ENCODE measurements at regions not wholly inside any gene's neighbourhood (a gene's known extent, or its start where the extent isn't known, plus 50 kb on each side); places are given as distances from the start of the nearest gene placed in this dataset.
A peak's percentile ranks its signal among the peaks of the same experiment; 100 is the strongest.

DNA sequence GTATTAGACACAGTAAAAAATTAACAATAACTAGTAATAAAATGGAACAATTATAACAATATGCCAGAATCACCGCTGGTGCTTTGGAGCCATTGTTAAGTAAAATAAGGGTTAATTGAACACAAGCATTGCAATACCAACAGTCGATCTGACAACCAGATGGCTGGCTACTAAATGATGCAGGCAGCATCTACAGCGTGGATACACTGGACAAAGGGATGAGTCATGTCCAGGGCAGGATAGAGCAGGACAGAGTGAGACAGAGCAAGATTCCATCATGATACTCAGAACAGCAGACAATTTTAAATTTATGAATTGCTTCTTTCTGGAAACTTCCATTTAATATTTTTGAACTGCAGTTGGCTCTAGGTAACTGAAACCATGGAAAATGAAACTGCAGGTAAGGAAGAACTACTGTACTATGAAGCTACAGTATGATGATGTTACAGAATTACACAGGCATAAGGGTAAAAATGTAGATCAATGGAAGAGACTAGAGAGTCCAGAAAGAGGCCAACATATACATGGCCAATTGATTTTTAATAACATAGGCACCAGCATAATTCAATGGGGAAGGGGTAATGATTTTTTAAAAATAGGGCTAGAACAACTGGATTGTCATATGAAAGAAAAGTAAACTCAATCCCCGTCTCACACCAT is 168.7 kb downstream of the RRAGC start:
- Histone ChIP-seq H3K4me3 (ENCODE audit: severe bottlenecking) (no peak overlapping the region), H3K4me1 (ENCODE audit: insufficient read depth, poor library complexity, severe bottlenecking) (no peaks in the 10 kb centered on the region), H3K27me3 (ENCODE audit: insufficient read depth, poor library complexity, severe bottlenecking) (peaks cover 39% of the 10 kb centered on the region), H3K36me3 (ENCODE audit: low read depth) (no peaks in the 10 kb centered on the region), H3K9me3 (ENCODE audit: severe bottlenecking) (no peaks in the 10 kb centered on the region), H3K27ac (ENCODE audit: poor library complexity, severe bottlenecking) (no peak overlapping the region)
- TF ChIP-seq, protein P1, sequence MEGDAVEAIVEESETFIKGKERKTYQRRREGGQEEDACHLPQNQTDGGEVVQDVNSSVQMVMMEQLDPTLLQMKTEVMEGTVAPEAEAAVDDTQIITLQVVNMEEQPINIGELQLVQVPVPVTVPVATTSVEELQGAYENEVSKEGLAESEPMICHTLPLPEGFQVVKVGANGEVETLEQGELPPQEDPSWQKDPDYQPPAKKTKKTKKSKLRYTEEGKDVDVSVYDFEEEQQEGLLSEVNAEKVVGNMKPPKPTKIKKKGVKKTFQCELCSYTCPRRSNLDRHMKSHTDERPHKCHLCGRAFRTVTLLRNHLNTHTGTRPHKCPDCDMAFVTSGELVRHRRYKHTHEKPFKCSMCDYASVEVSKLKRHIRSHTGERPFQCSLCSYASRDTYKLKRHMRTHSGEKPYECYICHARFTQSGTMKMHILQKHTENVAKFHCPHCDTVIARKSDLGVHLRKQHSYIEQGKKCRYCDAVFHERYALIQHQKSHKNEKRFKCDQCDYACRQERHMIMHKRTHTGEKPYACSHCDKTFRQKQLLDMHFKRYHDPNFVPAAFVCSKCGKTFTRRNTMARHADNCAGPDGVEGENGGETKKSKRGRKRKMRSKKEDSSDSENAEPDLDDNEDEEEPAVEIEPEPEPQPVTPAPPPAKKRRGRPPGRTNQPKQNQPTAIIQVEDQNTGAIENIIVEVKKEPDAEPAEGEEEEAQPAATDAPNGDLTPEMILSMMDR (IDR thresholded peaks at IDR 0.05; ENCODE audit: poor library complexity, severe bottlenecking) = no peak
- no peak for DNase-seq (ENCODE audit: low spot score)
- ATAC-seq (ENCODE audit: low read depth) = peak; percentile 85

DNA sequence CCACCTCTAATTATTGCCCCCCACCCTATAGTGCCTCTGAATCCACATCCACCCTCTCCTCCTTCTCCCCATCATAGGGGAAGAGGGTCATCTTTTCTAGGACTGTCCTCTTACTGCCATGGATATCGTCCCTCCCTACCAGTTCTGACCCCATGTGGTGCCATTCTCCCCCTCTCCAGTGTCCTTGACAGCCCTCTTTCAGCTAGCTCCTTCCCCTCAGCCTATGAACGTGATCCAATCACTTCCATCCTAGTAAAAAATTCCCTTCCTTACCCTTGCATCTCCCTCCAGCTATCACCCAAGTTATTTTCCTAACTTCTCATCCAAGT is 172.7 kb downstream of the RRAGC start:
- H3K27me3 ChIP-seq (ENCODE audit: insufficient read depth, poor library complexity, severe bottlenecking) = peaks cover 41% of the 10 kb centered on the region
- ATAC-seq (ENCODE audit: low read depth) = no peak

DNA sequence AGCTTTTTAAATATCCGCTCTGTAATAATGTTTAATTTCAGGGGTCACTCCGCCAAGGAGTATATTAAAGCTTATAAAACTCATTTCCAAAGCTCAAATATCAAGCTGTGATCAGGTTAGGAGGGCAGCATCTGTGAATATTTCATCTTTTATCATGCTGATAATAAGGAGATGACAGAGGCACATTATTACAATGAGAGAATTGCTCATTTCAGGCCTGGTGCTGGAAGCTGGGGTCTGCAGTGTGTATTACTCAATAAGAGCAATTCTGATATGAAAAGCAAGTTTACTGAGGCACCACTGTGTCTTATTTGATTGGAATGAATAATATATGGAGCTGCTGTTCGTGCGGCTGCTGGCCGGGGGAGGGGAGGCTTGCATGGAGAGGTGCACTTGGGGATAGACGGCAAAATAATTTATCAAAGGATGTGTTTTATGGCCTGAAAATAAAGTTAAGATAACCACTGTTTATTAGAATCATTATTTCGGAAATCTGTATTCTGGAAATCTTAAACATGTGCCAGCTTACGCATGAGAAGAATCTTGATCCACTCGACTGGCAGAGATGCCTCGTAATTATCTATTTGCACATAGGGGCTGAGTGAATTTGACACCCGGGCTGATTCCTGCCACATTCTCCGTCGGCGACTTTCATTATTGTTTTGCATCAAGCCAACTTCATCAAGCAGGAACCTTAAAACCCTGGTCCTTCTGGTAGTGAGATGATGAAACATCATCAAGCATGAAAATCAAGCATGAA is 173.2 kb downstream of the RRAGC start:
- ATAC-seq (ENCODE audit: low read depth) (no peak), DNase-seq (ENCODE audit: low spot score) (no peak)
- Histone ChIP-seq H3K27me3 (ENCODE audit: insufficient read depth, poor library complexity, severe bottlenecking) (peaks cover 35% of the 10 kb centered on the region), H3K27ac (ENCODE audit: poor library complexity, severe bottlenecking) (no peak overlapping the region), H3K9me3 (ENCODE audit: severe bottlenecking) (no peaks in the 10 kb centered on the region), H3K4me3 (ENCODE audit: severe bottlenecking) (no peak overlapping the region), H3K36me3 (ENCODE audit: low read depth) (no peaks in the 10 kb centered on the region), H3K4me1 (ENCODE audit: insufficient read depth, poor library complexity, severe bottlenecking) (no peaks in the 10 kb centered on the region)
- TF ChIP-seq, protein P1 (IDR thresholded peaks at IDR 0.05; ENCODE audit: poor library complexity, severe bottlenecking) = no peak

More for the DNA sequence above, 172.7 kb downstream of the RRAGC start:
- Histone ChIP-seq H3K4me1 (ENCODE audit: insufficient read depth, poor library complexity, severe bottlenecking) (no peaks in the 10 kb centered on the region), H3K36me3 (ENCODE audit: low read depth) (no peaks in the 10 kb centered on the region), H3K4me3 (ENCODE audit: severe bottlenecking) (no peak overlapping the region), H3K9me3 (ENCODE audit: severe bottlenecking) (no peaks in the 10 kb centered on the region), H3K27ac (ENCODE audit: poor library complexity, severe bottlenecking) (no peak overlapping the region)
- no peak for DNase-seq (ENCODE audit: low spot score)
- TF ChIP-seq, protein P1 (IDR thresholded peaks at IDR 0.05; ENCODE audit: poor library complexity, severe bottlenecking) = no peak

DNA sequence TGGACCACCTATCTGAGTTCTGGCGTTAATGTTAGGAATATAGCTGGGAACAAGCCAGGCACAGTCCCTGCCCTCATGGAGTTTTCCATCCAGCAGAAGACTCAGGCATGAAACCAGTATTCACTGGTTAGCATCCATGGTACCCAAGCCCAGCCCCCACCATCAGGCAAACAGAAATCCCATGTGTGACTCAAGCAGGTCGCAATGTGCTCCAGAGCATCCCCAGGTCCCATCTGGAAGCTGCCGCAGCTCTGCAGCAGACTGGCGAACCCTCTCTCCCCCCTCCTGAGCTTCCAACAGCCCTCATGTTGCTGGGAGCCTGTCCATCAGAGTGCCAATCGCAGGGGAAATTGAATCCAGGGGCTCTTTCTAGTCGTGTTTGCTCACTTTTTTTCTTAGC is 174.2 kb downstream of the RRAGC start:
- no peaks in the 10 kb centered on the region for H3K4me1 ChIP-seq (ENCODE audit: insufficient read depth, poor library complexity, severe bottlenecking)
- H3K4me3 ChIP-seq (ENCODE audit: severe bottlenecking) = no peak overlapping the region
- H3K27me3 ChIP-seq (ENCODE audit: insufficient read depth, poor library complexity, severe bottlenecking) = peaks cover 30% of the 10 kb centered on the region
- ATAC-seq (ENCODE audit: low read depth) (no peak), DNase-seq (ENCODE audit: low spot score) (no peak)
- H3K27ac ChIP-seq (ENCODE audit: poor library complexity, severe bottlenecking) = no peak overlapping the region
- no peaks in the 10 kb centered on the region for H3K9me3 ChIP-seq (ENCODE audit: severe bottlenecking)
- TF ChIP-seq, protein P1 (IDR thresholded peaks at IDR 0.05; ENCODE audit: poor library complexity, severe bottlenecking) = no peak
- H3K36me3 ChIP-seq (ENCODE audit: low read depth) = no peaks in the 10 kb centered on the region

Data from RWPE2 (cell line).